ENCODE measurements at regions not wholly inside any gene's neighbourhood (a gene's known extent, or its start where the extent isn't known, plus 50 kb on each side); places are given as distances from the start of the nearest gene placed in this dataset.

GRCh38 chr6:122014961-122015360 is 384.5 kb upstream of the HSF2 start:
- DNase-seq (ENCODE audit: low read depth), result peak; percentile 91
- TF ChIP-seq, protein P1, sequence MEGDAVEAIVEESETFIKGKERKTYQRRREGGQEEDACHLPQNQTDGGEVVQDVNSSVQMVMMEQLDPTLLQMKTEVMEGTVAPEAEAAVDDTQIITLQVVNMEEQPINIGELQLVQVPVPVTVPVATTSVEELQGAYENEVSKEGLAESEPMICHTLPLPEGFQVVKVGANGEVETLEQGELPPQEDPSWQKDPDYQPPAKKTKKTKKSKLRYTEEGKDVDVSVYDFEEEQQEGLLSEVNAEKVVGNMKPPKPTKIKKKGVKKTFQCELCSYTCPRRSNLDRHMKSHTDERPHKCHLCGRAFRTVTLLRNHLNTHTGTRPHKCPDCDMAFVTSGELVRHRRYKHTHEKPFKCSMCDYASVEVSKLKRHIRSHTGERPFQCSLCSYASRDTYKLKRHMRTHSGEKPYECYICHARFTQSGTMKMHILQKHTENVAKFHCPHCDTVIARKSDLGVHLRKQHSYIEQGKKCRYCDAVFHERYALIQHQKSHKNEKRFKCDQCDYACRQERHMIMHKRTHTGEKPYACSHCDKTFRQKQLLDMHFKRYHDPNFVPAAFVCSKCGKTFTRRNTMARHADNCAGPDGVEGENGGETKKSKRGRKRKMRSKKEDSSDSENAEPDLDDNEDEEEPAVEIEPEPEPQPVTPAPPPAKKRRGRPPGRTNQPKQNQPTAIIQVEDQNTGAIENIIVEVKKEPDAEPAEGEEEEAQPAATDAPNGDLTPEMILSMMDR (conservative IDR thresholded peaks at IDR 0.05; ENCODE audit: low read length), result no peak
- no peak overlapping the region for H3K4me3 ChIP-seq (ENCODE audit: low read length)

- no peak for DNase-seq (ENCODE audit: low read depth)
- TF ChIP-seq, protein P1 (conservative IDR thresholded peaks at IDR 0.05; ENCODE audit: low read length), result no peak
- no peak overlapping the region for H3K4me3 ChIP-seq (ENCODE audit: low read length)
Observed at GRCh38 chr6:122020588-122021264, 378.7 kb upstream of the HSF2 start.

DNA sequence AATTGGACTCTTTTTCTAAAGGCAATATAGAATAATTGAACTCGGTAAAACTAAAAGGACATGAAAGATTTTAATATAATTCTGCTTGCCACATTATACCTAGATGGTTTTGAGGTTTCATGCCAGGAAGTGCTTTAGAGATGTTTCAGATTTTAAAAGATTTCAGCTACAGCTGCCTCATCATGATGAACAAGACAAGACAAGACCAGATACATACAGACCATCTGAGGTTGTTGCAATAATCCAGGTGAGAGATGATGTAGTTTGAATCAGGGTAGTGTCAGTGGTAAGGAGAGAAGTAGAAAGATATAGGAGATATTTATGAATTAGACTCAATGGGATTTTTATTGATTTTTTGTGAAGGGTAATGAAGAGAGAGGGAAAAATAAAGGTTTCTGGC is 374.3 kb upstream of the HSF2 start:
- DNase-seq (ENCODE audit: low read depth), result no peak
- TF ChIP-seq, protein P1 (conservative IDR thresholded peaks at IDR 0.05; ENCODE audit: low read length), result no peak
- H3K4me3 ChIP-seq (ENCODE audit: low read length), result no peak overlapping the region

DNA sequence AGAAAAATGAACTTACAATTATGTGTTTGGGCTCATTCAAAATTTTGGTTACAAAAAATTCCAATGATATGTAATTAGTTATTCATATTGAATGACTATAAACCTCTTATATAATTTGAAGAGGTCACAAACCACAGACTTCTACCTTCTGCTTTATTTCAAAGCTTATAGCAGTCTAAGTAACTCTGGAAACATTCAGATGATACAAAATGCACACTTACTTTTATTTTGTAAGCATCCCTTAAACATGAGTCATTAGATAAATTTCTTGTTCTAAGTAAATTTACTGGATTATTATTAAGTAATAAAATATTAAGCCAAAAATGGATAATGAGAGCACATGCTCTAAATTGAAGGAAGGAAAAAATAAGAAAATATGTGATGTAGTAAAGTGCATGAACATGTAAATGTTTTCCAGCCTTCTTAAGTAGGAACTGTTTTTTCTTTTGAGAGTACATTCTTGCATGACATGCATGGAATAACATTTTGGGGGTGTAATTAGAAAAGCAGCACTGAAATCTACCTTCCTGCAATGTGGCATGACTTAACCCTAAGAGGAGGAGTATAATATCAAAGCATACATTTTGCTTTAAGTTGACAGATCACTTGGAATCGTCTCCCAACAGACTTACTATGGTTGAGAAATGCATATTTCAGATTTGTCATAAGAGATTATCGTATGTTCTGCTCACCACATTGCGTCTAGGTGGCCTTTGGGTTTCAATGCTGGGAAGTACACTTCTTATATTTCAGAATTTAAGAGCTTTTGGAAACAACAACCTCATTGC is 372.7 kb upstream of the HSF2 start:
- no peak overlapping the region for H3K4me3 ChIP-seq (ENCODE audit: low read length)
- TF ChIP-seq, protein P1 (conservative IDR thresholded peaks at IDR 0.05; ENCODE audit: low read length), result no peak
- DNase-seq (ENCODE audit: low read depth), result peak; percentile 26

GRCh38 chr6:122028933-122029522 is 370.4 kb upstream of the HSF2 start:
- no peak overlapping the region for H3K4me3 ChIP-seq (ENCODE audit: low read length)
- TF ChIP-seq, protein P1 (conservative IDR thresholded peaks at IDR 0.05; ENCODE audit: low read length), result no peak
- DNase-seq (ENCODE audit: low read depth), result no peak

DNA sequence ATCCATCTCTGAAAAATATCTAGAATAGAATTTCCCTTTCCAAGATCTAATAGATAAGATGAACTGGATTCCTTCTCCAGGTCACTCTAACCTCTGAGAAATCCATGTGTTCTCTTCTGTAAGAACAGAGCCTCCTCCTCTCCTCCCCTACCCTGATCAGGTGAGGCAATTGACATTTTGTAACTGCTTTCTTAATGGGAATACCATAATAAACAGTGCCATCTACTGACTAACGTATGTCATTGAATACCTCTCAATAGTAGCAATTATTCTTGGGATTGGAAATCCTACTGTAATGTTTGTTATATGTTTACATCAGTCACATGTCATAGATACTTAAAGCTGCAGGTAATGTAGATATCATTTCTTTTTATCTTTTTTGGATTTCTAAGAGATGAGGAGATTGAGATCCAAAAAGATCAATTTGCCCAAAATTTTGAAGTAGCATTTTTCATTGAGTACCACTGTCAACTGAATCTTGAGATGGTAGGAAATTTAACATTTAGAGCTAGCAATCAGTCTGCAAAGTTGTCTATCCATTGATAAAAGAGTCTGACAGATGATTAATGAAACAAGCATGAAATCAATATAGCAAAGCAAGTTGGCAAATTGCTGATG is 365.8 kb upstream of the HSF2 start:
- TF ChIP-seq, protein P1 (conservative IDR thresholded peaks at IDR 0.05; ENCODE audit: low read length), result peak; percentile 76
- no peak overlapping the region for H3K4me3 ChIP-seq (ENCODE audit: low read length)
- DNase-seq (ENCODE audit: low read depth), result peak; percentile 78
